SK-N-SH (cell line): ENCODE measurements at regions not wholly inside any gene's neighbourhood (a gene's known extent, or its start where the extent isn't known, plus 50 kb on each side); places are given as distances from the start of the nearest gene placed in this dataset.

Experiments used
- RAD21 ChIP-seq: IDR thresholded peaks from 2 replicates; pipeline ENCODE4 v1.6.1; 2012; ENCODE audit warnings: mild to moderate bottlenecking, low read length
- TF ChIP-seq, protein P1 (sequence below): IDR thresholded peaks from 2 replicates; pipeline ENCODE4 v1.4.0; 2012; ENCODE audit warnings: low read depth

DNA sequence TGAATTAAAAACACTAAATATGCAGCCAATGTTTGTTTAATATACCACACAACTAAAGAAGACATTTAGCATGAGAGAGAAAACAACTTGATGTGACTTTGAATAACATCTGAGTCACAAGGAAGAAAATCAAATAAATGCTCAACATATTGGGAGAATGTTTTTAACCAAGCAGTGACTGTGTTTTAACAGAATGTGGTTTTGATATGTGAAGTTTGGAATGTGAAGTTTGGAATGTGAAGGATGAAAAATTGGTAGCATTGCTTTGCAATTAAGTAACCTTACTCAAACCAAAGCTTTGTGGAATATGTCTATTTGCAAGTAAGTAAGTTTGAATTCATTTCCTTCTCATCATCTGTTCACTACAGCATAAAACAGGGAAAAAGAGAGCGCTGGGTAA, 128.2 kb upstream of the DNAJC10 start:
- TF ChIP-seq, protein P1, sequence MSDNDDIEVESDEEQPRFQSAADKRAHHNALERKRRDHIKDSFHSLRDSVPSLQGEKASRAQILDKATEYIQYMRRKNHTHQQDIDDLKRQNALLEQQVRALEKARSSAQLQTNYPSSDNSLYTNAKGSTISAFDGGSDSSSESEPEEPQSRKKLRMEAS, result 0 out of 2 replicates have a peak, but pooled peaks have one; percentile 20
- TF ChIP-seq RAD21, result no peak
